Testis (tissue), 2 donors: ENCODE measurements at regions not wholly inside any gene's neighbourhood (a gene's known extent, or its start where the extent isn't known, plus 50 kb on each side); places are given as distances from the start of the nearest gene placed in this dataset.

Experiments used
- DNase-seq: peaks from one replicate; pipeline ENCODE4 v3.0.0-alpha.2; 2019
- H3K27ac ChIP-seq, 2 donors: fragments of 200-600 bp; sonication (generic); one replicate each; pipeline ENCODE4 v1.5.1; 2019
- H3K27me3 ChIP-seq: fragments of 200-600 bp; sonication (generic); one replicate; pipeline ENCODE4 v1.5.1; 2019
- H3K36me3 ChIP-seq: fragments of 200-600 bp; sonication (generic); one replicate; pipeline ENCODE4 v1.5.1; 2017; ENCODE audit warnings: low read depth; ENCODE audit errors: missing control alignments
- H3K4me1 ChIP-seq: fragments of 200-600 bp; sonication (generic); one replicate; pipeline ENCODE4 v1.5.1; 2019
- H3K4me3 ChIP-seq, 2 donors: fragments of 200-600 bp; sonication (generic); one replicate each; pipeline ENCODE4 v1.5.1; 2017 to 2019
- H3K9me3 ChIP-seq: fragments of 200-600 bp; sonication (generic); one replicate; pipeline ENCODE4 v1.5.1; 2017
- CTCF ChIP-seq, 3 experiments: fragments of 450-650 bp in 2 of 3; fragments of 200-600 bp in 1 of 3; sonication (generic) in 1 of 3; IDR thresholded peaks; one replicate each; pipeline ENCODE4 v1.5.1; 2016 to 2019; ENCODE audit warnings: antibody characterized with exemption in 3 of 3, mild to moderate bottlenecking in 2 of 3, moderate library complexity in 1 of 3
- POLR2A ChIP-seq: fragments of 450-650 bp; IDR thresholded peaks from one replicate; pipeline ENCODE4 v1.6.1; 2017; ENCODE audit warnings: antibody characterized with exemption, mild to moderate bottlenecking, moderate library complexity
- WGBS, 2 donors: methylation state at CpG; one replicate each; pipeline ENCODE4 v1.1.5; 2018; 5-methylcytosine and 5-hydroxymethylcytosine counted together
- intact Hi-C: fragments of 100-400 bp; cut with DNase I; formaldehyde crosslinking; loops from one replicate; pipeline ENCODE4 v1.15.1; 2023; ENCODE audit warnings: low total_unique reads

GRCh38 chr21:28216976-28217523 is 775.6 kb downstream of the LTN1 start:
- 18 to 100% methylated on average over 1 of the region's 1 CpG for WGBS, 2 donors
- no peak for DNase-seq
- H3K27me3 ChIP-seq = no peaks in the 10 kb centered on the region
- no peak for TF ChIP-seq POLR2A
- TF ChIP-seq CTCF (IDR thresholded peaks at IDR 0.05) = no peak
- no peaks in the 10 kb centered on the region for H3K36me3 ChIP-seq
- intact Hi-C loops = no loop called here
- H3K27ac ChIP-seq = no peak overlapping the region
- no peaks in the 10 kb centered on the region for H3K9me3 ChIP-seq
- H3K4me1 ChIP-seq = no peaks in the 10 kb centered on the region
- no peak overlapping the region for H3K4me3 ChIP-seq

DNA sequence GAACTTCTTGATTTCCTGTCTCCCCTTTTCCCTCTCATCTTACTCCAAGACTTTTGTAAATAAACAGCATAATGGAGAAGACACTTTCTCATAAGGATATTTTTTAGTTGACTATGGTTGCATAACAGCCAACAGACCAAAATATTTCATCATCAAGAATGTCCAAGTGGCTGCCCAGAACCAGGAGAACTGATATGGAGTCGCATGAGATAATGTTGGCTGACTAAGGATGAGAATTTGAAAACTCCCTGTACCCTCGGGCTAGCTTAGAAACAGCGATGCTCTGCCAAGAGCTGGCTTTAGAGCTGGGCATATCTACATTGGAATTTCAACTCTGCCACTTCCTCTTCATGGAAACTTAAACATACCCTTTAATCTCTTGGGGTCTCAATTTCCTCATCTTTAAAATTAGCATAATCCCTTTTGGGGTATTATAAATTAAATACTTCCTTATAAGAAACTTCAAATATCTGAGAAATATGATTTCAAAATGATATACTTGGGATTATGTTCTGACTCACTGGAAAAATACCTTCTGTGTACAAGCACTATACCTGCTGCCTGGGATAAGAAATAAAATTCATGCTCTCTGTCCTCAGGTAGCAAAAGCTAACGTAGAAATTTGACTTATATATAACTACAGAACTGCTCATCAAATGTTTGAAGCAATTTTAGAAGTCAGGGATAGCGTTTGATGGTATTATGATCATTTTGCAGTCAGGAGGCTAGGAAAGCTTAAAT is 777.3 kb downstream of the LTN1 start:
- H3K36me3 ChIP-seq = no peaks in the 10 kb centered on the region
- no peak overlapping the region for H3K4me3 ChIP-seq
- no peak for DNase-seq
- H3K9me3 ChIP-seq = no peaks in the 10 kb centered on the region
- H3K27ac ChIP-seq = no peak overlapping the region
- H3K27me3 ChIP-seq = no peaks in the 10 kb centered on the region
- H3K4me1 ChIP-seq = no peaks in the 10 kb centered on the region
- intact Hi-C loops = no loop called here
- no peak for TF ChIP-seq CTCF (IDR thresholded peaks at IDR 0.05)
- TF ChIP-seq POLR2A = no peak
- 63 to 66% methylated on average over 5 of the region's 5 CpGs for WGBS, 2 donors

DNA sequence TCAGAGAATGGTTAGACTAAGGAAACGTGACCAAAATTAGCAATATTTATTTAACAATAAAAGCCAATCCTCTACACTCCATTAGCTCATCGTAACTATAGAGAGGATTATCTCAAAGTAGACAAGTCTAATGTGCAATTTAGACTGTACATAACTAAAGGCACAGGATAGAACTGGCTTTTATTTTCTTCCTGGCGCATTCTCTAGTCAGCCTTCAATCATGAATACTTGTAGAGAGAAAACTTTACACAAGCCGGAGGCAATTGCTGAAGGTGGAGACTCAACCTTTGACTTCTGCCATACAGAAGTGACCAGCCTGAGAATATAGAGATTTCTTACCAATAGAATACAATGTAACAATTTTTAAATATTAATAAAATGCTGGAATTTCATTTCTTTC is 777.9 kb downstream of the LTN1 start:
- Histone ChIP-seq H3K36me3 (no peaks in the 10 kb centered on the region), H3K27me3 (no peaks in the 10 kb centered on the region), H3K4me3 (no peak overlapping the region), H3K9me3 (no peaks in the 10 kb centered on the region), H3K27ac (no peak overlapping the region), H3K4me1 (no peaks in the 10 kb centered on the region)
- 89 to 92% methylated on average over 4 of the region's 4 CpGs for whole genome bisulfite sequencing, 2 donors
- intact Hi-C loops = no loop called here
- DNase-seq = no peak
- no peak for TF ChIP-seq CTCF (IDR thresholded peaks at IDR 0.05)
- TF ChIP-seq POLR2A = no peak

DNA sequence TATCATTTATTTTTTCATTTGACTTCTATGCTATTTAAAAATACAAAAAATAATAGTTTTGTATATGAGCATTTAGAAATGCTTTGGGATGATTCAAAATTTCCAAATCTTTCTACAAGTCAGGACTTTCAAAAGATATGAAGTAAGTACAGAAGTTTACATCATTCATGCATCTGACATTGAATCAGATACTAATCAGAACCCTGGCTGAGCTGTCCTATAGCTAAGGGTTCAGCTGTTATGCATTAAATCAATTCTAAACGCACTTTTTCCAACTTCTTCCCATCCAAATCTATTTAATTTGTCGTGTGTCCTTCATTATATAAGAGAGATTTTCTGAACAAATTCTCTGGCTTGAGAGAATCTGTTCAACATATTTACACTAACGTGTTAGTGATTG is 779.4 kb downstream of the LTN1 start:
- Histone ChIP-seq H3K9me3 (no peaks in the 10 kb centered on the region), H3K27me3 (no peaks in the 10 kb centered on the region), H3K4me3 (no peak overlapping the region), H3K27ac (no peak overlapping the region), H3K4me1 (no peaks in the 10 kb centered on the region), H3K36me3 (no peaks in the 10 kb centered on the region)
- WGBS, 2 donors = 90 to 91% methylated on average over 3 of the region's 3 CpGs
- TF ChIP-seq CTCF (IDR thresholded peaks at IDR 0.05) (no peak), POLR2A (no peak)
- no peak for DNase-seq
- intact Hi-C loops = no loop called here

DNA sequence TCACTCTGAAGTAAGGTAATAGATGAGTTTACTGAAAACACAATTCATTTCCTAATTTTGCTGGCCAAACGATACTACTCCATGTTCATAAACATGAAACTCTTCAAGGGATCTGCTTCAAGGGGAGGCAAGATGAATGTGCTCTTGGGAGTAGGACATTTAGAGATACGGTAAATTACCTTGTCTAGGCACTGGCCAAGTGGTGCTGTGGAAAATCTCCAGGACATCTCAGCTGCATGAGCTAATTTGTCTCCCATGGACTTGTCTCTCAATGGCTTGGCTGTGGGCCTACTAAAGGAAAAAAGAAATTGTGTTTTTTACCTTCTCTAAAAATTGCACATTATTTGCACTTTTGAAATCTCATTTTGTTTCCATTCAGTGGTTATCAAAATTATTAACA is 780.6 kb downstream of the LTN1 start:
- Histone ChIP-seq H3K36me3 (no peaks in the 10 kb centered on the region), H3K4me3 (no peak overlapping the region), H3K9me3 (no peaks in the 10 kb centered on the region), H3K27me3 (no peaks in the 10 kb centered on the region), H3K4me1 (no peaks in the 10 kb centered on the region), H3K27ac (no peak overlapping the region)
- TF ChIP-seq CTCF (IDR thresholded peaks at IDR 0.05) (no peak), POLR2A (no peak)
- DNase-seq = no peak
- 81% methylated on average over 2 of the region's 2 CpGs for WGBS, 2 donors
- intact Hi-C loops = no loop called here
